MM.1S (cell line): ENCODE measurements at regions not wholly inside any gene's neighbourhood (a gene's known extent, or its start where the extent isn't known, plus 50 kb on each side); places are given as distances from the start of the nearest gene placed in this dataset.
"Not testable (repeated sequence)": the region's sequence is repeated elsewhere in the genome, so short reads cannot be mapped to it uniquely, and the experiment has no call there.

Experiments
- CTCF ChIP-seq: fragments of 300-600 bp; sonication (generic); IDR thresholded peaks from 2 replicates; pipeline ENCODE4 v1.5.1; 2016; ENCODE audit warnings: antibody characterized with exemption, low read length, mixed read lengths
- EZH2 ChIP-seq: fragments of 300-600 bp; sonication (generic); optimal IDR thresholded peaks from 2 replicates; pipeline ENCODE3; 2017; ENCODE audit warnings: low read depth, mild to moderate bottlenecking, antibody characterized with exemption, low read length, mixed read lengths

DNA sequence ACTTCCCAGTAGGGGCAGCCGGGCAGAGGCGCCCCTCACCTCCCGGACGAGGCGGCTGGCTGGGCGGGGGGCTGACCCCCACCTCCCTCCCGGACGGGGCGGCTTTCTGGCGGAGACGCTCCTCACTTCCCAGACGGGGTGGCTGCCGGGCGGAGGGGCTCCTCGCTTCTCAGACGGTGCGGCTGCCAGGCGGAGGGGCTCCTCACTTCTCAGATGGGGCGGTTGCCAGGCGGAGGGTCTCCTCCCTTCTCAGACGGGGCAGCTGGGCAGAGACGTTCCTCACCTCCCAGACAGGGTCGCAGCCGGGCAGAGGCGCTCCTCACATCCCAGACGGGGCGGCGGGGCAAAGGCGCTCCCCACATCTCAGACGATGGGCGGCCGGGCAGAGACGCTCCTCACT, 407.8 kb downstream of the GPAT3 start:
- TF ChIP-seq EZH2, CTCF: not testable (repeated sequence)
